ENCODE measurements at regions not wholly inside any gene's neighbourhood (a gene's known extent, or its start where the extent isn't known, plus 50 kb on each side); places are given as distances from the start of the nearest gene placed in this dataset.

- ChIA-PET POLR2A (no interaction called here), CTCF (no interaction called here)
- TF ChIP-seq CTCF (IDR thresholded peaks at IDR 0.05; ENCODE audit: insufficient read depth, low read length, missing control alignments) = no peak
- DNase-seq (ENCODE audit: low read depth, low spot score) = no peak
- H3K4me3 ChIP-seq (ENCODE audit: low read depth, low read length) = no peak overlapping the region
Measured at GRCh38 chr4:30670206-30670605, 50.0 kb upstream of the PCDH7 start.
